H1 (cell line): ENCODE measurements at regions not wholly inside any gene's neighbourhood (a gene's known extent, or its start where the extent isn't known, plus 50 kb on each side); places are given as distances from the start of the nearest gene placed in this dataset.

ENCODE experiments used
- CEBPB ChIP-seq: IDR thresholded peaks from 2 replicates; pipeline ENCODE4 v1.6.1; 2012; ENCODE audit warnings: low read depth, low read length
- CTCF ChIP-seq, 3 experiments: IDR thresholded peaks; 1 replicate in 2 of 3; 2 replicates in 1 of 3; pipeline versions ENCODE4 v1.5.1 to v1.6.1; 2011; ENCODE audit warnings: low read length in 3 of 3, mild to moderate bottlenecking in 3 of 3, inconsistent platforms in 2 of 3, low read depth in 1 of 3, moderate library complexity in 1 of 3; ENCODE audit not compliant: insufficient read depth in 1 of 3; ENCODE audit errors: control extremely low read depth in 1 of 3
- EZH2 ChIP-seq: fragments of 200-600 bp; sonication (generic); IDR thresholded peaks from 2 replicates; pipeline ENCODE4 v1.7.1; 2012; ENCODE audit warnings: low read depth, mild to moderate bottlenecking, moderate library complexity, low read length, inconsistent platforms; ENCODE audit not compliant: severe bottlenecking
- GABPA ChIP-seq: IDR thresholded peaks from 2 replicates; pipeline ENCODE4 v1.6.1; 2011; ENCODE audit warnings: mild to moderate bottlenecking, low read length, moderate library complexity, borderline replicate concordance; ENCODE audit not compliant: insufficient read depth
- JUND ChIP-seq: IDR thresholded peaks from 2 replicates; pipeline ENCODE4 v1.6.1; 2011; ENCODE audit warnings: mild to moderate bottlenecking, improper control_type of control experiment, low read length
- MAFK ChIP-seq: IDR thresholded peaks from 2 replicates; pipeline ENCODE4 v1.6.1; 2012; ENCODE audit warnings: low read depth, mild to moderate bottlenecking, improper control_type of control experiment, low read length
- MAX ChIP-seq: IDR thresholded peaks from 2 replicates; pipeline ENCODE4 v1.6.1; 2012; ENCODE audit warnings: inconsistent platforms
- PHF8 ChIP-seq: fragments of 200-600 bp; sonication (generic); conservative IDR thresholded peaks from 2 replicates; pipeline ENCODE4 v1.7.1; 2012; ENCODE audit warnings: low read depth, mild to moderate bottlenecking, inconsistent platforms, low read length, moderate library complexity
- POLR2A ChIP-seq, 2 experiments: IDR thresholded peaks; 1 replicate in 1 of 2; 2 replicates in 1 of 2; pipeline ENCODE4 v1.6.1; 2011; ENCODE audit warnings: low read depth in 2 of 2, low read length in 2 of 2, mild to moderate bottlenecking in 2 of 2; ENCODE audit errors: control extremely low read depth in 1 of 2
- SIX5 ChIP-seq: IDR thresholded peaks from 2 replicates; pipeline ENCODE4 v1.6.1; 2011; ENCODE audit warnings: mild to moderate bottlenecking, low read depth, low read length
- TAF1 ChIP-seq: IDR thresholded peaks from 2 replicates; pipeline ENCODE4 v1.6.1; 2011; ENCODE audit warnings: mild to moderate bottlenecking, low read depth, low read length
- ZNF274 ChIP-seq: IDR thresholded peaks from 2 replicates; pipeline ENCODE4 v1.7.0; 2012; ENCODE audit warnings: low read length, borderline replicate concordance; ENCODE audit errors: extremely low read depth

GRCh38 chr6:169097381-169097959 is 156.2 kb downstream of the THBS2 start:
- TF ChIP-seq EZH2 (no peak), CTCF (IDR thresholded peaks at IDR 0.05; ENCODE audit: control extremely low read depth in 1 of 3, insufficient read depth in 1 of 3, low read depth in 1 of 3, low read length in 3 of 3) (no peak), MAFK (no peak), MAX (no peak), JUND (no peak), TAF1 (no peak), SIX5 (no peak), ZNF274 (no peak), GABPA (no peak), PHF8 (no peak), POLR2A (IDR thresholded peaks at IDR 0.05; ENCODE audit: control extremely low read depth in 1 of 2, low read depth in 2 of 2, low read length in 2 of 2) (no peak), CEBPB (no peak)
